KMS-11 (cell line): ENCODE measurements at regions not wholly inside any gene's neighbourhood (a gene's known extent, or its start where the extent isn't known, plus 50 kb on each side); places are given as distances from the start of the nearest gene placed in this dataset.

Source experiments
- H2AFZ ChIP-seq: fragments of 200-600 bp; sonication (generic); 2 replicates; pipeline ENCODE4 v1.6.1; 2016; ENCODE audit warnings: antibody characterized with exemption, mixed run types, low read depth
- H3K27ac ChIP-seq: fragments of 200-600 bp; sonication (generic); 2 replicates; pipeline ENCODE4 v1.6.1; 2016; ENCODE audit warnings: mild to moderate bottlenecking, mixed run types
- H3K27me3 ChIP-seq: fragments of 200-600 bp; sonication (generic); 2 replicates; pipeline ENCODE4 v1.6.1; 2017; ENCODE audit warnings: mild to moderate bottlenecking, low read depth, mixed run types, moderate library complexity; ENCODE audit not compliant: insufficient read depth
- H3K36me3 ChIP-seq: fragments of 200-600 bp; sonication (generic); 2 replicates; pipeline ENCODE4 v1.6.1; 2017; ENCODE audit warnings: mild to moderate bottlenecking, mixed run types; ENCODE audit not compliant: insufficient read depth
- H3K4me1 ChIP-seq: fragments of 200-600 bp; sonication (generic); 2 replicates; pipeline ENCODE4 v1.6.1; 2016; ENCODE audit warnings: mild to moderate bottlenecking, low read depth, mixed run types; ENCODE audit not compliant: poor library complexity, severe bottlenecking
- H3K4me2 ChIP-seq: fragments of 200-600 bp; sonication (generic); 2 replicates; pipeline ENCODE4 v1.7.0; 2016; ENCODE audit warnings: mild to moderate bottlenecking, mixed run types
- H3K4me3 ChIP-seq: fragments of 200-600 bp; sonication (generic); IDR thresholded peaks from 2 replicates; pipeline ENCODE4 v1.6.1; 2017; ENCODE audit warnings: low read depth, low read length, mixed read lengths; ENCODE audit not compliant: insufficient read depth
- H3K79me2 ChIP-seq: fragments of 200-600 bp; sonication (generic); 2 replicates; pipeline ENCODE4 v1.6.1; 2016; ENCODE audit warnings: low read depth, mixed run types; ENCODE audit not compliant: insufficient read depth
- H3K9ac ChIP-seq: fragments of 200-600 bp; sonication (generic); 2 replicates; pipeline ENCODE4 v1.6.1; 2016; ENCODE audit warnings: mild to moderate bottlenecking, mixed run types
- H4K20me1 ChIP-seq: fragments of 200-600 bp; sonication (generic); 2 replicates; pipeline ENCODE4 v1.6.1; 2016; ENCODE audit warnings: mild to moderate bottlenecking, mixed run types; ENCODE audit not compliant: insufficient read depth
- TF ChIP-seq, protein P1 (sequence below): fragments of 200-600 bp; sonication (generic); conservative IDR thresholded peaks from 2 replicates; pipeline ENCODE4 v1.6.1; 2017; ENCODE audit warnings: low read depth, mild to moderate bottlenecking, antibody characterized with exemption, low read length, moderate library complexity, mixed read lengths

DNA sequence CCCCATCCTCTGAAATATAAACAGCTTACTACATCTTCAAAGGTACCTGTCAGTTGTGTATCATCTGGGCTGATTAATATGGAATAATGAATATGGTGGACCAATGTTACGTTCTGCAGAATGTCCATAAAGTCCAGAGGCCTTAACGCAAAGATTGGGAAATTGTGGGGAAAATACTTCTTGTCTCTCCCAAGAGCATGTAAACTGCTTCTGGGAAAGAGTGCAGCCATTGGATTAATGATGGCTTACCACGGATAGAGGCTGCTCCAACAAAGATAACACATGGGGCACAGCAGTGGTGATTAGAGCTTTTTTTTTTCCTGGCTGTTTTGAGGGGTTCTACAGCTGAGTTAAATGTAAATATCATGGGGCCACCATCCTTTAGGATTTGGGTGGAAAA is 340.4 kb upstream of the AKR1E2 start:
- Histone ChIP-seq H3K79me2 (no peaks in the 10 kb centered on the region), H3K27ac (no peak overlapping the region), H3K4me1 (no peaks in the 10 kb centered on the region), H4K20me1 (no peaks in the 10 kb centered on the region), H3K9ac (no peak overlapping the region), H3K27me3 (no peaks in the 10 kb centered on the region), H3K4me2 (no peak overlapping the region), H3K36me3 (no peaks in the 10 kb centered on the region), H2AFZ (no peak overlapping the region), H3K4me3 (no peak overlapping the region)
- TF ChIP-seq, protein P1, sequence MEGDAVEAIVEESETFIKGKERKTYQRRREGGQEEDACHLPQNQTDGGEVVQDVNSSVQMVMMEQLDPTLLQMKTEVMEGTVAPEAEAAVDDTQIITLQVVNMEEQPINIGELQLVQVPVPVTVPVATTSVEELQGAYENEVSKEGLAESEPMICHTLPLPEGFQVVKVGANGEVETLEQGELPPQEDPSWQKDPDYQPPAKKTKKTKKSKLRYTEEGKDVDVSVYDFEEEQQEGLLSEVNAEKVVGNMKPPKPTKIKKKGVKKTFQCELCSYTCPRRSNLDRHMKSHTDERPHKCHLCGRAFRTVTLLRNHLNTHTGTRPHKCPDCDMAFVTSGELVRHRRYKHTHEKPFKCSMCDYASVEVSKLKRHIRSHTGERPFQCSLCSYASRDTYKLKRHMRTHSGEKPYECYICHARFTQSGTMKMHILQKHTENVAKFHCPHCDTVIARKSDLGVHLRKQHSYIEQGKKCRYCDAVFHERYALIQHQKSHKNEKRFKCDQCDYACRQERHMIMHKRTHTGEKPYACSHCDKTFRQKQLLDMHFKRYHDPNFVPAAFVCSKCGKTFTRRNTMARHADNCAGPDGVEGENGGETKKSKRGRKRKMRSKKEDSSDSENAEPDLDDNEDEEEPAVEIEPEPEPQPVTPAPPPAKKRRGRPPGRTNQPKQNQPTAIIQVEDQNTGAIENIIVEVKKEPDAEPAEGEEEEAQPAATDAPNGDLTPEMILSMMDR: no peak

DNA sequence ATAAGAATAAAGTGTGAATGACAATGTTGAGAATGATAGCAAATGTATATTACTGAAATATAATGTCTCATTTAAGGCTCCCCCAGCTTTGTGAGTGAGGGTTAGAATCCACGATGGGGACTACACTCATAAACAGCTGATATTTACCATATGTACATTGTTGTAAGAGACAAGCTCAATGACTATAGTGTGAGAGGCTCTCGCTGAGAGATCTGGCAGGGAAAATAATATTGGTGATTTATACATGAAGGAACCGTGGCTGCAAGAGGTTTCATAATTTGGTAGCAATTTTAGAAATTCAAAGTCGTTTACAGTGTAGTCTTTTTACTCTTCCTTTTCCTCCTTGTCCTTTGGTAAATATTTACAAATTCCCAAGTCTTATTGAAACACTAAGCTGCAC is 342.2 kb upstream of the AKR1E2 start:
- TF ChIP-seq, protein P1: no peak
- H4K20me1 ChIP-seq: no peaks in the 10 kb centered on the region
- no peaks in the 10 kb centered on the region for H3K79me2 ChIP-seq
- no peaks in the 10 kb centered on the region for H3K4me1 ChIP-seq
- H3K27me3 ChIP-seq: no peaks in the 10 kb centered on the region
- no peak overlapping the region for H3K4me2 ChIP-seq
- no peak overlapping the region for H2AFZ ChIP-seq
- H3K27ac ChIP-seq: no peak overlapping the region
- no peaks in the 10 kb centered on the region for H3K36me3 ChIP-seq
- H3K9ac ChIP-seq: no peak overlapping the region
- H3K4me3 ChIP-seq: no peak overlapping the region

DNA sequence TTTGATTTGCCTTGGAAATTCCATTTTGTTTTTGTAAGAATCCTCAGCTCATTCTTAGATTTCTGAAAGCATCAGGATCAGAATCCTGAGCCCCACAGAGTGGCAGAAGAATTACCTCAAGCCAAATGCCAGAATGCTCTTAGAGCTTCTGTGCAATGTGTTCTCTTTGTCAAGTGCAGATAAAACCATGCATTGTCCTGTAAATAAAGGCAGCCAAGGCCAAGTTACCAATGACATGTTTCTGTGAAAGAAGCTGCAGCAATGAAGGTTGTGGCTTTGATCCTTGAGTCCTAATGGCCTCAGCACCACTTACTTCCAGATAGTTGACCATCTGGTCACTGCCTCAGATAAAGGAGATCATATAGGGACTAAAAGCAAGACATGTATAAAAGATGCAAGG is 343.3 kb upstream of the AKR1E2 start:
- Histone ChIP-seq H3K36me3 (no peaks in the 10 kb centered on the region), H3K79me2 (no peaks in the 10 kb centered on the region), H2AFZ (no peak overlapping the region), H4K20me1 (no peaks in the 10 kb centered on the region), H3K27me3 (no peaks in the 10 kb centered on the region), H3K4me2 (no peak overlapping the region), H3K4me1 (no peaks in the 10 kb centered on the region), H3K4me3 (no peak overlapping the region), H3K9ac (no peak overlapping the region), H3K27ac (no peak overlapping the region)
- TF ChIP-seq, protein P1: no peak

DNA sequence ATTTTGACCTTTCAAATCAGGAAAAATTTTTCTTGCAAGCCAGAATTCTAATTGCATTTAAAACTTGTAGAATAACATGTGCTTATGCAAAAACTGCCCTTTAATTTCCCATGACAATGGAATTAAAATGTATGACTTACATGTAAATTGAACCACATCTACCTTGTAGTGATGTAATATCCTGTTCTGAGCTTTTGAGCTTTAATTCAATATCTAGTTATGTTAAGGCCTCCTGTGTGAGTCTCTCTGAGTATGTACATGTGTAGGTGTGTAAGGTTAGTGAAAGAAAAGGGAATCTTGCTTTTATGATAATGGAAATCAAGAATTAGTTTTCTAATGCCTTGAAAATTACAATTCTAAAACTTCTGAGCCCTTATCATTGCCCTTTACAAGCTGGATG is 344.8 kb upstream of the AKR1E2 start:
- Histone ChIP-seq H3K27ac (no peak overlapping the region), H3K4me2 (no peak overlapping the region), H3K4me1 (no peaks in the 10 kb centered on the region), H2AFZ (no peak overlapping the region), H3K36me3 (no peaks in the 10 kb centered on the region), H3K79me2 (no peaks in the 10 kb centered on the region), H3K4me3 (no peak overlapping the region), H3K9ac (no peak overlapping the region), H3K27me3 (no peaks in the 10 kb centered on the region), H4K20me1 (no peaks in the 10 kb centered on the region)
- TF ChIP-seq, protein P1: no peak

DNA sequence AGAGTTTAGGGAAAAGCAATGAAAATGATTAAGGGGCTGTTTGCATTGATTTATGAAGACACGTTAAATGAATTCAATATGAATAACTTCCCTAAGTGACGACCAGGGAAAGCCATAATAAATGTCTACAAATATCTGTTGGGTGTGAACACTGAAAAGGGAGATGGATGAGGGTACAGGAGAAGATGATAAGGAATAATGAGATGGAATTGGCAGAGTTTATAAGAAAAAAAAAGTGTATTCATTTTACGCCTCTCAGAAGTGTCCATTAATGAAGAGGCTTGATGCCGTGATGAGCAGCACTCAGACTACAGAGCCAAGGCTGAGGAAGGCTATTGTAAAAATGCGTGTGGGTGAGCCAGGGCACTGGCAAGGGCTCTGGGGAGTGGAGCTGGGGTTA is 346.7 kb upstream of the AKR1E2 start:
- no peak overlapping the region for H3K27ac ChIP-seq
- no peaks in the 10 kb centered on the region for H4K20me1 ChIP-seq
- no peaks in the 10 kb centered on the region for H3K27me3 ChIP-seq
- H3K36me3 ChIP-seq: no peaks in the 10 kb centered on the region
- H3K9ac ChIP-seq: no peak overlapping the region
- no peak overlapping the region for H2AFZ ChIP-seq
- no peak overlapping the region for H3K4me2 ChIP-seq
- no peaks in the 10 kb centered on the region for H3K4me1 ChIP-seq
- TF ChIP-seq, protein P1: no peak
- no peaks in the 10 kb centered on the region for H3K79me2 ChIP-seq
- no peak overlapping the region for H3K4me3 ChIP-seq
